Astrocyte (in vitro differentiated cells and primary cell): ENCODE measurements at regions not wholly inside any gene's neighbourhood (a gene's known extent, or its start where the extent isn't known, plus 50 kb on each side); places are given as distances from the start of the nearest gene placed in this dataset.

ENCODE experiments used
- CTCF ChIP-seq: IDR thresholded peaks from 2 replicates; pipeline ENCODE4 v1.5.1; 2011; ENCODE audit warnings: low read depth, mild to moderate bottlenecking, inconsistent platforms, low read length, moderate library complexity; ENCODE audit not compliant: insufficient read depth
- EZH2 ChIP-seq: IDR thresholded peaks from 2 replicates; pipeline ENCODE4 v1.6.1; 2012; ENCODE audit warnings: mild to moderate bottlenecking, low read length, inconsistent platforms; ENCODE audit not compliant: insufficient read depth

DNA sequence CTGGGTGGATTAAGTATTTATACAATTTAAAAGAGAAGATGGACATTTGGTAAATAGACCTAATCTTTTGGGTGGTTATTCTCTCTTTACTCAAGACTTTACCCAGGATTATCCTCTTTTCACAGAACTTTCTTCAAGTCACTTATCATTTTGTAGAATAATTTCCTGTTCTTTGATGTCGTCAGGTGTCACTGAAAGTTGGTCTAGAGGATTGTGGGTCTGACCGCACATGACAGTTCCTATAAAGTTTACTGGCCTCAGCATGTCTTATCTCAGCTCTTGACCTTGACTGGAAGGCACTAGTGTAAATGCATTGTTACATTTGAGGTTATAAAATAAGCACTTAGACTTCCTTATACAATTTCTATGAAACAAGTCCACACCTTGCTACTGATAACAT is 139.9 kb upstream of the SLC4A4 start:
- no peak for TF ChIP-seq CTCF
- no peak for TF ChIP-seq EZH2
